DND-41 (cell line): ENCODE measurements at regions not wholly inside any gene's neighbourhood (a gene's known extent, or its start where the extent isn't known, plus 50 kb on each side); places are given as distances from the start of the nearest gene placed in this dataset.

ENCODE experiments used
- CTCF ChIP-seq: IDR thresholded peaks from 2 replicates; pipeline ENCODE4 v1.5.1; 2012; ENCODE audit warnings: borderline replicate concordance, low read length, moderate library complexity, mild to moderate bottlenecking; ENCODE audit not compliant: poor library complexity, severe bottlenecking; ENCODE audit errors: extremely low read depth
- EZH2 ChIP-seq: IDR thresholded peaks from 3 replicates; pipeline ENCODE4 v1.6.1; 2012; ENCODE audit warnings: borderline replicate concordance, low read depth, mild to moderate bottlenecking, moderate library complexity, low read length, inconsistent platforms; ENCODE audit not compliant: severe bottlenecking

- no peak for TF ChIP-seq CTCF
- no peak for TF ChIP-seq EZH2
Observed at GRCh38 chr5:86765778-86766502, 148.2 kb downstream of the COX7C start.
